Endothelial cell of umbilical vein (primary cell): ENCODE measurements at regions not wholly inside any gene's neighbourhood (a gene's known extent, or its start where the extent isn't known, plus 50 kb on each side); places are given as distances from the start of the nearest gene placed in this dataset.

Experiments
- BruUV-seq: library from RNA; stranded (reverse); fragments of 400-500 nt; replicated peaks from 2 replicates; lab custom pipeline; 2021; lab: Mats Ljungman, UMichigan
- CTCF ChIA-PET: fragments of 300-600, 350-600 bp; sonication (Branson Sonifier 250); formaldehyde crosslinking; loops from one replicate; lab custom pipeline; 2021; ENCODE audit warnings: antibody characterized with exemption, inconsistent platforms; lab: Charles Lee
- POLR2A ChIA-PET: fragments of 300-600, 350-600 bp; sonication (Branson Sonifier 250); formaldehyde crosslinking; loops from one replicate; lab custom pipeline; 2021; ENCODE audit warnings: antibody characterized with exemption, inconsistent platforms; lab: Charles Lee
- DNase-seq: peaks from one replicate; pipeline ENCODE4 v3.0.0-alpha.2; 2011; ENCODE audit warnings: low read depth, low spot score
- FAIRE-seq: peaks from 2 replicates; lab custom pipeline; 2011; peaks lifted over from hg19 to GRCh38; lab: Jason Lieb, UNC
- H2AFZ ChIP-seq: 2 replicates; pipeline ENCODE4 v1.6.0; 2012; ENCODE audit warnings: low read depth, low read length, control low read depth, inconsistent platforms
- H3K27ac ChIP-seq: 2 replicates; pipeline ENCODE4 v1.5.1; 2011; ENCODE audit warnings: low read depth, mild to moderate bottlenecking, control low read depth, low read length, moderate library complexity; ENCODE audit not compliant: insufficient read depth
- H3K27me3 ChIP-seq, 2 experiments: 2 replicates each; pipeline versions ENCODE4 v1.6.0 to v1.6.1; 2011; ENCODE audit warnings: low read length in 2 of 2, mixed read lengths in 1 of 2; ENCODE audit not compliant: control insufficient read depth in 2 of 2, insufficient read depth in 2 of 2
- H3K36me3 ChIP-seq, 2 experiments: 2 replicates in 1 of 2; 3 replicates in 1 of 2; pipeline ENCODE4 v1.5.1; 2011; ENCODE audit warnings: low read length in 2 of 2, mild to moderate bottlenecking in 1 of 2, moderate library complexity in 1 of 2; ENCODE audit not compliant: control insufficient read depth in 2 of 2, insufficient read depth in 2 of 2; ENCODE audit errors: extremely low read depth in 1 of 2
- H3K4me1 ChIP-seq: 3 replicates; pipeline ENCODE4 v1.5.1; 2011; ENCODE audit warnings: mild to moderate bottlenecking, low read length; ENCODE audit not compliant: control insufficient read depth, insufficient read depth; ENCODE audit errors: extremely low read depth
- H3K4me2 ChIP-seq: 2 replicates; pipeline ENCODE4 v1.6.1; 2011; ENCODE audit warnings: low read length, control low read depth, mixed read lengths; ENCODE audit not compliant: insufficient read depth
- H3K4me3 ChIP-seq, 3 experiments: fragments of 200-600 bp in 1 of 3; sonication (generic), shearing (Covaris generic) in 1 of 3; replicated peaks in 1 of 3; 2 replicates each; pipeline ENCODE4 v1.5.1; 2011 to 2016; ENCODE audit warnings: control low read depth in 3 of 3, low read length in 3 of 3, mild to moderate bottlenecking in 2 of 3, inconsistent platforms in 1 of 3, low read depth in 1 of 3, moderate library complexity in 1 of 3; ENCODE audit not compliant: insufficient read depth in 1 of 3
- H3K79me2 ChIP-seq: 2 replicates; pipeline ENCODE4 v1.6.0; 2012; ENCODE audit warnings: low read length, inconsistent platforms; ENCODE audit not compliant: control insufficient read depth, insufficient read depth
- H3K9ac ChIP-seq: replicated peaks from 2 replicates; pipeline ENCODE3; 2011; ENCODE audit warnings: low read length, control low read depth; ENCODE audit not compliant: insufficient read depth; ENCODE audit errors: extremely low read depth
- H3K9me1 ChIP-seq: replicated peaks from 3 replicates; pipeline ENCODE4 v1.6.0; 2011; ENCODE audit warnings: mild to moderate bottlenecking, low read length; ENCODE audit not compliant: control insufficient read depth, insufficient read depth; ENCODE audit errors: extremely low read depth
- H3K9me3 ChIP-seq: replicated peaks from 2 replicates; pipeline ENCODE4 v1.5.1; 2012; ENCODE audit warnings: low read length, inconsistent platforms; ENCODE audit not compliant: control insufficient read depth, insufficient read depth
- H4K20me1 ChIP-seq: replicated peaks from 2 replicates; pipeline ENCODE3; 2011; ENCODE audit warnings: mild to moderate bottlenecking, low read length; ENCODE audit not compliant: control insufficient read depth, insufficient read depth; ENCODE audit errors: extremely low read depth
- FOS ChIP-seq: IDR thresholded peaks from 2 replicates; pipeline ENCODE4 v1.6.1; 2011; ENCODE audit warnings: mild to moderate bottlenecking, low read length, moderate library complexity, borderline replicate concordance; ENCODE audit not compliant: insufficient read depth
- POLR2AphosphoS5 ChIP-seq: IDR thresholded peaks from 2 replicates; pipeline ENCODE4 v1.6.1; 2012; ENCODE audit warnings: low read depth, mild to moderate bottlenecking, control low read depth, low read length, moderate library complexity; ENCODE audit not compliant: insufficient read depth
- dilution Hi-C: fragments of 300-500 bp; cut with MboI; formaldehyde crosslinking; loops from one replicate; pipeline ENCODE4 v1.15.0; 2019; ENCODE audit warnings: low sequenced_read_pairs; ENCODE audit not compliant: extremely low pct_ligation_motif_present
- intact Hi-C: fragments of 100-400 bp; cut with micrococcal nuclease; formaldehyde crosslinking; loops from one replicate; pipeline ENCODE4 v1.10.0; 2022
- TF ChIP-seq, protein P1 (sequence below), 2 donors: IDR thresholded peaks; 1 replicate in 1 of 2; 2 replicates in 1 of 2; pipeline ENCODE4 v1.5.1; 2011; ENCODE audit warnings: low read length in 2 of 2, mild to moderate bottlenecking in 2 of 2, moderate library complexity in 2 of 2, control low read depth in 1 of 2, inconsistent platforms in 1 of 2, low read depth in 1 of 2; ENCODE audit not compliant: insufficient read depth in 1 of 2; ENCODE audit errors: extremely low read depth in 1 of 2

- no peaks in the 10 kb centered on the region for H3K27me3 ChIP-seq
- TF ChIP-seq, protein P1, sequence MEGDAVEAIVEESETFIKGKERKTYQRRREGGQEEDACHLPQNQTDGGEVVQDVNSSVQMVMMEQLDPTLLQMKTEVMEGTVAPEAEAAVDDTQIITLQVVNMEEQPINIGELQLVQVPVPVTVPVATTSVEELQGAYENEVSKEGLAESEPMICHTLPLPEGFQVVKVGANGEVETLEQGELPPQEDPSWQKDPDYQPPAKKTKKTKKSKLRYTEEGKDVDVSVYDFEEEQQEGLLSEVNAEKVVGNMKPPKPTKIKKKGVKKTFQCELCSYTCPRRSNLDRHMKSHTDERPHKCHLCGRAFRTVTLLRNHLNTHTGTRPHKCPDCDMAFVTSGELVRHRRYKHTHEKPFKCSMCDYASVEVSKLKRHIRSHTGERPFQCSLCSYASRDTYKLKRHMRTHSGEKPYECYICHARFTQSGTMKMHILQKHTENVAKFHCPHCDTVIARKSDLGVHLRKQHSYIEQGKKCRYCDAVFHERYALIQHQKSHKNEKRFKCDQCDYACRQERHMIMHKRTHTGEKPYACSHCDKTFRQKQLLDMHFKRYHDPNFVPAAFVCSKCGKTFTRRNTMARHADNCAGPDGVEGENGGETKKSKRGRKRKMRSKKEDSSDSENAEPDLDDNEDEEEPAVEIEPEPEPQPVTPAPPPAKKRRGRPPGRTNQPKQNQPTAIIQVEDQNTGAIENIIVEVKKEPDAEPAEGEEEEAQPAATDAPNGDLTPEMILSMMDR (IDR thresholded peaks at IDR 0.05; ENCODE audit: extremely low read depth in 1 of 2, insufficient read depth in 1 of 2, low read depth in 1 of 2, low read length in 2 of 2) = peak; percentile 39 to 49
- no peak for TF ChIP-seq POLR2AphosphoS5
- H3K4me2 ChIP-seq = no peak overlapping the region
- no TSS peak for BruUV-seq
- FAIRE-seq (no peak), DNase-seq (peak; percentile 25)
- no peak overlapping the region for H3K27ac ChIP-seq
- dilution Hi-C loops = no loop called here
- intact Hi-C loops = loop anchor here (5.0 kb wide), 1 partner anchor 1606 kb away; no protein-coding TSS in a partner anchor
- ChIA-PET CTCF (interaction anchor here (1.0 to 1.9 kb wide), 5 partner anchors 8 to 1983 kb away, joined by 3 to 5 read pairs (median 3); no protein-coding TSS in a partner anchor), POLR2A (no interaction called here)
- H3K9me1 ChIP-seq = no peaks in the 10 kb centered on the region
- H2AFZ ChIP-seq = no peak overlapping the region
- H3K9me3 ChIP-seq = no peaks in the 10 kb centered on the region
- no peaks in the 10 kb centered on the region for H3K36me3 ChIP-seq
- no peak overlapping the region for H3K4me3 ChIP-seq
- no peaks in the 10 kb centered on the region for H3K4me1 ChIP-seq
- no peaks in the 10 kb centered on the region for H3K79me2 ChIP-seq
- no peak overlapping the region for H3K9ac ChIP-seq
- H4K20me1 ChIP-seq = no peaks in the 10 kb centered on the region
These were observed 188.6 kb upstream of the PSMD7 start for GRCh38 chr16:74107795-74108610.

- TF ChIP-seq FOS (no peak), POLR2AphosphoS5 (no peak)
- ChIA-PET POLR2A (no interaction called here), CTCF (no interaction called here)
- no peak overlapping the region for H2AFZ ChIP-seq
- H3K36me3 ChIP-seq = no peaks in the 10 kb centered on the region
- DNase-seq (no peak), FAIRE-seq (no peak)
- H3K9me1 ChIP-seq = no peaks in the 10 kb centered on the region
- H3K27ac ChIP-seq = no peak overlapping the region
- no TSS peak for BruUV-seq
- H3K79me2 ChIP-seq = no peaks in the 10 kb centered on the region
- no peaks in the 10 kb centered on the region for H3K4me1 ChIP-seq
- no peak overlapping the region for H3K4me2 ChIP-seq
- H4K20me1 ChIP-seq = no peaks in the 10 kb centered on the region
- no peaks in the 10 kb centered on the region for H3K9me3 ChIP-seq
- dilution Hi-C loops = no loop called here
- H3K4me3 ChIP-seq = no peak overlapping the region
- no peak overlapping the region for H3K9ac ChIP-seq
- no peaks in the 10 kb centered on the region for H3K27me3 ChIP-seq
- intact Hi-C loops = no loop called here
These were observed 192.6 kb upstream of the PSMD7 start for GRCh38 chr16:74104022-74104421.
